SU-DHL-6 (cell line): ENCODE measurements at regions not wholly inside any gene's neighbourhood (a gene's known extent, or its start where the extent isn't known, plus 50 kb on each side); places are given as distances from the start of the nearest gene placed in this dataset.

Experiments
- EZH2phosphoT487 ChIP-seq: fragments of 200-600 bp; sonication (generic), shearing (Covaris generic); conservative IDR thresholded peaks from 2 replicates; pipeline ENCODE4 v1.6.1; 2018; ENCODE audit warnings: mild to moderate bottlenecking, antibody characterized with exemption, low read length, moderate library complexity, mixed read lengths
- TF ChIP-seq, protein P1 (sequence below): fragments of 200-600 bp; sonication (generic); IDR thresholded peaks from one replicate; pipeline ENCODE4 v1.5.1; 2017; ENCODE audit warnings: antibody characterized with exemption, mild to moderate bottlenecking, low read length, moderate library complexity; ENCODE audit not compliant: insufficient read depth, poor library complexity, severe bottlenecking

DNA sequence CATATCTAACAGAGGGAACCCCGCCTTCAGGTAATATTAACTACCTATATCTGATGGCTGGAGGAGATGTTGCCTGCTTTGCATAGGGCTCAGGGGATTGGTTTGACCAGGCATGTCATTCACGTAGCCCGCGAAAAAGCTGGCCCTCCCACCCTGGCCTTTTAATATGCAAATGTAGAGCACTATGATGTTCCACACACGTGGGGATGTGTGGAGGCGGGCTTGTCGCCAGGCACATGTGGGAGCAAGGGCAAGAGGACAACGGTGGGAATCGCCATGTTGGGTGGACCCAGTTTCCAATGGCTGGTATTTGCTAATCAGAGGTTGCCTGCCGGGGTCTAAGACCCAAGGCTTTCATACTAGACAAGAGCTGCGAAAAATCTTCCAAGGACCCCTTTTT is 469.8 kb downstream of the ZPLD1 start:
- TF ChIP-seq, protein P1, sequence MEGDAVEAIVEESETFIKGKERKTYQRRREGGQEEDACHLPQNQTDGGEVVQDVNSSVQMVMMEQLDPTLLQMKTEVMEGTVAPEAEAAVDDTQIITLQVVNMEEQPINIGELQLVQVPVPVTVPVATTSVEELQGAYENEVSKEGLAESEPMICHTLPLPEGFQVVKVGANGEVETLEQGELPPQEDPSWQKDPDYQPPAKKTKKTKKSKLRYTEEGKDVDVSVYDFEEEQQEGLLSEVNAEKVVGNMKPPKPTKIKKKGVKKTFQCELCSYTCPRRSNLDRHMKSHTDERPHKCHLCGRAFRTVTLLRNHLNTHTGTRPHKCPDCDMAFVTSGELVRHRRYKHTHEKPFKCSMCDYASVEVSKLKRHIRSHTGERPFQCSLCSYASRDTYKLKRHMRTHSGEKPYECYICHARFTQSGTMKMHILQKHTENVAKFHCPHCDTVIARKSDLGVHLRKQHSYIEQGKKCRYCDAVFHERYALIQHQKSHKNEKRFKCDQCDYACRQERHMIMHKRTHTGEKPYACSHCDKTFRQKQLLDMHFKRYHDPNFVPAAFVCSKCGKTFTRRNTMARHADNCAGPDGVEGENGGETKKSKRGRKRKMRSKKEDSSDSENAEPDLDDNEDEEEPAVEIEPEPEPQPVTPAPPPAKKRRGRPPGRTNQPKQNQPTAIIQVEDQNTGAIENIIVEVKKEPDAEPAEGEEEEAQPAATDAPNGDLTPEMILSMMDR, result no peak
- TF ChIP-seq EZH2phosphoT487, result no peak
